Neural progenitor cell (in vitro differentiated cells): ENCODE measurements at regions not wholly inside any gene's neighbourhood (a gene's known extent, or its start where the extent isn't known, plus 50 kb on each side); places are given as distances from the start of the nearest gene placed in this dataset.

Experiments used
- DNase-seq: peaks from one replicate; pipeline ENCODE4 v3.0.0-alpha.2; 2016; ENCODE audit warnings: low spot score
- H2AFZ ChIP-seq: fragments of 200-600 bp; sonication (generic); replicated peaks from 2 replicates; pipeline ENCODE4 v1.6.1; 2016; ENCODE audit warnings: antibody characterized with exemption
- H3F3A ChIP-seq: fragments of 200-600 bp; sonication (generic); 2 replicates; pipeline ENCODE4 v1.6.1; 2016; ENCODE audit warnings: antibody characterized with exemption, low read depth
- H3K27ac ChIP-seq: fragments of 200-600 bp; sonication (generic); 2 replicates; pipeline ENCODE4 v1.5.1; 2016; ENCODE audit warnings: mild to moderate bottlenecking
- H3K27me3 ChIP-seq: fragments of 200-600 bp; sonication (generic); 2 replicates; pipeline ENCODE4 v1.6.1; 2016; ENCODE audit warnings: mild to moderate bottlenecking, moderate library complexity
- H3K36me3 ChIP-seq: fragments of 200-600 bp; sonication (generic); 2 replicates; pipeline ENCODE4 v1.5.1; 2016
- H3K4me1 ChIP-seq: fragments of 200-600 bp; sonication (generic); 2 replicates; pipeline ENCODE4 v1.6.1; 2016; ENCODE audit warnings: mixed run types
- H3K4me2 ChIP-seq: fragments of 200-600 bp; sonication (generic); 2 replicates; pipeline ENCODE4 v1.6.1; 2016
- H3K4me3 ChIP-seq: fragments of 200-600 bp; sonication (generic); 2 replicates; pipeline ENCODE4 v1.5.1; 2016
- H3K79me2 ChIP-seq: fragments of 200-600 bp; sonication (generic); 2 replicates; pipeline ENCODE4 v1.6.1; 2016; ENCODE audit warnings: low read depth
- H3K9ac ChIP-seq: fragments of 200-600 bp; sonication (generic); 2 replicates; pipeline ENCODE4 v1.6.1; 2016
- H3K9me3 ChIP-seq: fragments of 200-600 bp; sonication (generic); 2 replicates; pipeline ENCODE4 v1.5.1; 2016; ENCODE audit warnings: low read depth
- H4K20me1 ChIP-seq: fragments of 200-600 bp; sonication (generic); 2 replicates; pipeline ENCODE4 v1.6.1; 2016; ENCODE audit warnings: low read depth
- H3K27ac Mint-ChIP-seq: 3 replicates; pipeline ENCODE4 v1.8.0; 2021; ENCODE audit warnings: mixed read lengths
- H3K27me3 Mint-ChIP-seq: 2 replicates; pipeline ENCODE4 v1.8.0; 2022; ENCODE audit warnings: low read depth, mild to moderate bottlenecking, inconsistent platforms, moderate library complexity, mixed read lengths; ENCODE audit not compliant: insufficient read depth
- H3K36me3 Mint-ChIP-seq: 3 replicates; pipeline ENCODE4 v1.8.0; 2021; ENCODE audit warnings: mixed read lengths
- H3K4me1 Mint-ChIP-seq: 3 replicates; pipeline ENCODE4 v1.8.0; 2021; ENCODE audit warnings: mixed read lengths
- H3K4me3 Mint-ChIP-seq: 3 replicates; pipeline ENCODE4 v1.8.0; 2021; ENCODE audit warnings: mild to moderate bottlenecking, moderate library complexity, mixed read lengths
- H3K9me3 Mint-ChIP-seq: 3 replicates; pipeline ENCODE4 v1.8.0; 2020; ENCODE audit warnings: mixed read lengths
- CTCF ChIP-seq: fragments of 200-600 bp; sonication (generic); IDR thresholded peaks from 2 replicates; pipeline ENCODE4 v1.5.1; 2017; ENCODE audit warnings: antibody characterized with exemption, mild to moderate bottlenecking
- EZH2 ChIP-seq: fragments of 200-600 bp; sonication (generic); IDR thresholded peaks from 2 replicates; pipeline ENCODE4 v1.6.1; 2017; ENCODE audit warnings: antibody characterized with exemption, mild to moderate bottlenecking, moderate library complexity
- EZH2phosphoT487 ChIP-seq: fragments of 200-600 bp; sonication (generic); IDR thresholded peaks from 2 replicates; pipeline ENCODE4 v1.6.1; 2017; ENCODE audit warnings: antibody characterized with exemption

- TF ChIP-seq CTCF (no peak), EZH2 (no peak), EZH2phosphoT487 (no peak)
- no peak overlapping the region for H3K4me3 Mint-ChIP-seq
- no peaks in the 10 kb centered on the region for H3K27me3 ChIP-seq
- H3F3A ChIP-seq, result no peaks in the 10 kb centered on the region
- H3K36me3 ChIP-seq, result no peaks in the 10 kb centered on the region
- no peak overlapping the region for H3K9ac ChIP-seq
- no peak overlapping the region for H3K4me3 ChIP-seq
- no peak overlapping the region for H3K27ac Mint-ChIP-seq
- H3K4me2 ChIP-seq, result no peak overlapping the region
- H3K79me2 ChIP-seq, result no peaks in the 10 kb centered on the region
- no peaks in the 10 kb centered on the region for H3K36me3 Mint-ChIP-seq
- H3K27ac ChIP-seq, result no peak overlapping the region
- H3K4me1 ChIP-seq, result no peaks in the 10 kb centered on the region
- no peaks in the 10 kb centered on the region for H3K27me3 Mint-ChIP-seq
- no peak overlapping the region for H2AFZ ChIP-seq
- no peaks in the 10 kb centered on the region for H3K9me3 ChIP-seq
- no peak for DNase-seq
- H3K9me3 Mint-ChIP-seq, result no peaks in the 10 kb centered on the region
- peaks cover 4% of the 10 kb centered on the region for H3K4me1 Mint-ChIP-seq
- no peaks in the 10 kb centered on the region for H4K20me1 ChIP-seq
Observed at GRCh38 chr3:109927726-109928125, 590.4 kb upstream of the DPPA4 start.

- Mint-ChIP-seq H3K4me3 (no peak overlapping the region), H3K27ac (no peak overlapping the region), H3K9me3 (no peaks in the 10 kb centered on the region), H3K27me3 (no peaks in the 10 kb centered on the region), H3K4me1 (peaks cover 5% of the 10 kb centered on the region), H3K36me3 (no peaks in the 10 kb centered on the region)
- no peak overlapping the region for H3K27ac ChIP-seq
- no peak overlapping the region for H2AFZ ChIP-seq
- H3K27me3 ChIP-seq, result no peaks in the 10 kb centered on the region
- no peaks in the 10 kb centered on the region for H3K79me2 ChIP-seq
- no peak for DNase-seq
- H3K9me3 ChIP-seq, result no peaks in the 10 kb centered on the region
- H3K36me3 ChIP-seq, result no peaks in the 10 kb centered on the region
- no peak overlapping the region for H3K4me3 ChIP-seq
- no peaks in the 10 kb centered on the region for H4K20me1 ChIP-seq
- no peaks in the 10 kb centered on the region for H3F3A ChIP-seq
- H3K9ac ChIP-seq, result no peak overlapping the region
- H3K4me2 ChIP-seq, result no peak overlapping the region
- no peaks in the 10 kb centered on the region for H3K4me1 ChIP-seq
- TF ChIP-seq EZH2phosphoT487 (no peak), CTCF (no peak), EZH2 (no peak)
Observed at GRCh38 chr3:109930582-109930981, 593.2 kb upstream of the DPPA4 start.

DNA sequence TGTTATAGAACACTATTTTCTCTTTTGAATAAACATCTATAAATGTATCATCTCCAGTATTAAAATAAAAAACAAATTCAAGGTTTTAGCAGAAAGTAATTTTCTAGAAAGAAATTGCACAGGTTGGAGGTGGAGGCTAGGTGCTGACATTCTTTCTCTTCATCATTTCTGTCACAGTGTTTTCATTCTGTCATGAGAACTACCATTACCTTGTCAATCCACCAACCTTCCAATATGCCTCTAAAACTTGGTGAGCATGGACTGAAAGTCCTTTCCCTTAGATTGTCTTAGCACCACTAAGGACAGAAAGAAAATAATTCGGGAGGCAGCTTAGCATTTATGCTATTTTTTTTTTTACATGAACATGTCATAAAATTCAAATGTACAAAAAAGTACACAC, 596.2 kb upstream of the DPPA4 start:
- H3K4me3 ChIP-seq, result no peak overlapping the region
- no peaks in the 10 kb centered on the region for H4K20me1 ChIP-seq
- no peak for DNase-seq
- H3K36me3 Mint-ChIP-seq, result no peaks in the 10 kb centered on the region
- H3K4me1 ChIP-seq, result no peaks in the 10 kb centered on the region
- H3K27ac ChIP-seq, result no peak overlapping the region
- no peaks in the 10 kb centered on the region for H3K36me3 ChIP-seq
- H3F3A ChIP-seq, result no peaks in the 10 kb centered on the region
- no peak overlapping the region for H3K4me2 ChIP-seq
- H3K4me1 Mint-ChIP-seq, result peaks cover 3% of the 10 kb centered on the region
- no peaks in the 10 kb centered on the region for H3K9me3 ChIP-seq
- H3K27me3 ChIP-seq, result no peaks in the 10 kb centered on the region
- no peak overlapping the region for H3K9ac ChIP-seq
- no peak overlapping the region for H3K27ac Mint-ChIP-seq
- H2AFZ ChIP-seq, result no peak overlapping the region
- TF ChIP-seq CTCF, result no peak
- TF ChIP-seq EZH2phosphoT487, result no peak
- no peak for TF ChIP-seq EZH2
- H3K79me2 ChIP-seq, result no peaks in the 10 kb centered on the region
- no peak overlapping the region for H3K4me3 Mint-ChIP-seq
- H3K27me3 Mint-ChIP-seq, result no peaks in the 10 kb centered on the region
- no peaks in the 10 kb centered on the region for H3K9me3 Mint-ChIP-seq

DNA sequence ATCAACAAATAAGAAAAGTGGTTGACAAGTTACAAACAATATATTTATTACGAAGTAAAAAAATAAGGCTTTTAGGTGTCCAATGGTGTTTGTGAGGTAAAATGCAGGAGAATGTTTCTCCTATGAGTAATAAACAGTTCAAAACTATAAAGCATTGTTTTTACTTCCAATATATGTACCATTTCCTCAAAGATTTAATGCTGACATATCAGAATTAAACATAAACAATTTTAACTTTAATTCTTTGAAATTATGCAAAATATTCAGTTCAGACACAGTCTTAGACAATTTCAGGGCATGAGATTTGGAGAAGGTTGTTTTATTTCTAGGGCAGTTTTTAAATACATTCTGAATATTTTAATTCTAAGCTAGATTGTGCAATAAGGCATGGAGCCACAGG, 602.5 kb upstream of the DPPA4 start:
- H3K4me2 ChIP-seq, result no peak overlapping the region
- no peaks in the 10 kb centered on the region for H3K27me3 ChIP-seq
- H3K4me1 Mint-ChIP-seq, result no peaks in the 10 kb centered on the region
- H2AFZ ChIP-seq, result no peak overlapping the region
- H3K4me3 Mint-ChIP-seq, result no peak overlapping the region
- H3K27ac ChIP-seq, result no peak overlapping the region
- no peaks in the 10 kb centered on the region for H3K79me2 ChIP-seq
- no peaks in the 10 kb centered on the region for H3F3A ChIP-seq
- no peak overlapping the region for H3K9ac ChIP-seq
- no peaks in the 10 kb centered on the region for H3K36me3 ChIP-seq
- TF ChIP-seq CTCF, result no peak
- no peak for TF ChIP-seq EZH2phosphoT487
- no peak for TF ChIP-seq EZH2
- no peaks in the 10 kb centered on the region for H3K9me3 Mint-ChIP-seq
- H3K9me3 ChIP-seq, result no peaks in the 10 kb centered on the region
- no peak for DNase-seq
- H3K27ac Mint-ChIP-seq, result no peak overlapping the region
- H3K4me1 ChIP-seq, result no peaks in the 10 kb centered on the region
- H4K20me1 ChIP-seq, result no peaks in the 10 kb centered on the region
- H3K36me3 Mint-ChIP-seq, result no peaks in the 10 kb centered on the region
- no peaks in the 10 kb centered on the region for H3K27me3 Mint-ChIP-seq
- H3K4me3 ChIP-seq, result no peak overlapping the region
